PFSK-1 (cell line): ENCODE measurements at regions not wholly inside any gene's neighbourhood (a gene's known extent, or its start where the extent isn't known, plus 50 kb on each side); places are given as distances from the start of the nearest gene placed in this dataset.

Experiments
- FOXP2 ChIP-seq: optimal IDR thresholded peaks from 2 replicates; pipeline ENCODE3; 2011; ENCODE audit warnings: borderline replicate concordance, control low read depth, inconsistent platforms; ENCODE audit not compliant: insufficient read depth; ENCODE audit errors: extremely low read length, extremely low read depth
- POLR2AphosphoS5 ChIP-seq: IDR thresholded peaks from 2 replicates; pipeline ENCODE4 v1.6.1; 2012; ENCODE audit warnings: low read depth, mild to moderate bottlenecking, control low read depth, low read length, moderate library complexity
- REST ChIP-seq, 2 experiments: IDR thresholded peaks; 2 replicates each; pipeline versions ENCODE4 v1.6.1 to v1.8.0; 2011 to 2012; ENCODE audit warnings: low read depth in 2 of 2, low read length in 2 of 2, control low read depth in 1 of 2, inconsistent platforms in 1 of 2, mild to moderate bottlenecking in 1 of 2, moderate library complexity in 1 of 2; ENCODE audit not compliant: insufficient read depth in 1 of 2
- SIN3A ChIP-seq: IDR thresholded peaks from 2 replicates; pipeline ENCODE4 v1.6.1; 2012; ENCODE audit warnings: mild to moderate bottlenecking, low read length, moderate library complexity, borderline replicate concordance; ENCODE audit not compliant: insufficient read depth
- TAF1 ChIP-seq: IDR thresholded peaks from 2 replicates; pipeline ENCODE4 v1.6.1; 2012; ENCODE audit warnings: low read length, control low read depth, borderline replicate concordance; ENCODE audit not compliant: insufficient read depth

GRCh38 chr3:181948286-181948685 lies 236.6 kb downstream of the SOX2 start:
- no peak for TF ChIP-seq REST (IDR thresholded peaks at IDR 0.05; ENCODE audit: insufficient read depth in 1 of 2, low read depth in 2 of 2, low read length in 2 of 2)
- no peak for TF ChIP-seq POLR2AphosphoS5
- TF ChIP-seq FOXP2 = no peak
- TF ChIP-seq SIN3A = no peak
- TF ChIP-seq TAF1 = no peak

- TF ChIP-seq REST (IDR thresholded peaks at IDR 0.05; ENCODE audit: insufficient read depth in 1 of 2, low read depth in 2 of 2, low read length in 2 of 2) = no peak
- no peak for TF ChIP-seq SIN3A
- TF ChIP-seq POLR2AphosphoS5 = no peak
- no peak for TF ChIP-seq FOXP2
- TF ChIP-seq TAF1 = no peak
These were observed 240.5 kb downstream of the SOX2 start for GRCh38 chr3:181952221-181952620.

- TF ChIP-seq SIN3A = no peak
- no peak for TF ChIP-seq FOXP2
- TF ChIP-seq TAF1 = no peak
- no peak for TF ChIP-seq POLR2AphosphoS5
- TF ChIP-seq REST (IDR thresholded peaks at IDR 0.05; ENCODE audit: insufficient read depth in 1 of 2, low read depth in 2 of 2, low read length in 2 of 2) = no peak
These were observed 241.2 kb downstream of the SOX2 start for GRCh38 chr3:181952929-181953328.

GRCh38 chr3:181955566-181955965 lies 243.8 kb downstream of the SOX2 start:
- no peak for TF ChIP-seq TAF1
- no peak for TF ChIP-seq REST (IDR thresholded peaks at IDR 0.05; ENCODE audit: insufficient read depth in 1 of 2, low read depth in 2 of 2, low read length in 2 of 2)
- TF ChIP-seq FOXP2 = no peak
- no peak for TF ChIP-seq SIN3A
- TF ChIP-seq POLR2AphosphoS5 = no peak

GRCh38 chr3:181956122-181956521 lies 244.4 kb downstream of the SOX2 start:
- TF ChIP-seq POLR2AphosphoS5 = no peak
- no peak for TF ChIP-seq FOXP2
- TF ChIP-seq REST (IDR thresholded peaks at IDR 0.05; ENCODE audit: insufficient read depth in 1 of 2, low read depth in 2 of 2, low read length in 2 of 2) = no peak
